ENCODE measurements at regions not wholly inside any gene's neighbourhood (a gene's known extent, or its start where the extent isn't known, plus 50 kb on each side); places are given as distances from the start of the nearest gene placed in this dataset.

- H3K4me1 ChIP-seq (ENCODE audit: insufficient read depth, low read length) = no peaks in the 10 kb centered on the region
- ChIA-PET CTCF (interaction anchor here (0.5 kb wide), 1 partner anchor 718 kb away, joined by 3 read pairs; no protein-coding TSS in a partner anchor), POLR2A (no interaction called here)
- ATAC-seq (ENCODE audit: poor library complexity) (no peak), DNase-seq (peak in 3 of 14 experiments; percentile 14 to 24 (median 22))
- Mint-ChIP-seq H3K27me3 (peaks cover 28% of the 10 kb centered on the region), H3K36me3 (ENCODE audit: low read depth) (no peaks in the 10 kb centered on the region), H3K27ac (no peak overlapping the region), H3K9me3 (no peaks in the 10 kb centered on the region), H3K4me1 (ENCODE audit: low read depth) (no peaks in the 10 kb centered on the region), H3K4me3 (no peak overlapping the region)
- H3K27ac ChIP-seq (ENCODE audit: low read depth in 1 of 2, low read length in 2 of 2) = no peak overlapping the region
- H3K9me3 ChIP-seq (ENCODE audit: control insufficient read depth in 1 of 2, insufficient read depth in 1 of 2, low read length in 2 of 2) = no peaks in the 10 kb centered on the region
- no peak overlapping the region for H3K4me3 ChIP-seq (ENCODE audit: low read length)
- intact Hi-C loops (cut with DNase I, micrococcal nuclease) = loop anchor here in 1 of 2 experiments (5.0 kb wide), 1 partner anchor 956 kb away; no protein-coding TSS in a partner anchor
- H3K27me3 ChIP-seq (ENCODE audit: control insufficient read depth in 1 of 2, insufficient read depth in 2 of 2, low read length in 2 of 2) = no peaks in the 10 kb centered on the region
- H3K36me3 ChIP-seq (ENCODE audit: insufficient read depth, low read length) = no peaks in the 10 kb centered on the region
- peak; percentile 62 for TF ChIP-seq CTCF (IDR thresholded peaks at IDR 0.05)
Observed at GRCh38 chr18:1585881-1586488, 681.3 kb downstream of the ADCYAP1 start.

GRCh38 chr18:1593091-1593490 is 688.4 kb downstream of the ADCYAP1 start:
- Mint-ChIP-seq H3K4me1 (ENCODE audit: low read depth) (no peaks in the 10 kb centered on the region), H3K36me3 (ENCODE audit: low read depth) (no peaks in the 10 kb centered on the region), H3K9me3 (no peaks in the 10 kb centered on the region), H3K27me3 (peaks cover 4% of the 10 kb centered on the region), H3K27ac (no peak overlapping the region), H3K4me3 (no peak overlapping the region)
- ChIA-PET CTCF (interaction anchor here (1.4 kb wide), 1 partner anchor 10 kb away, joined by 3 read pairs; no protein-coding TSS in a partner anchor), POLR2A (no interaction called here)
- Histone ChIP-seq H3K36me3 (ENCODE audit: insufficient read depth, low read length) (no peaks in the 10 kb centered on the region), H3K9me3 (ENCODE audit: control insufficient read depth in 1 of 2, insufficient read depth in 1 of 2, low read length in 2 of 2) (no peaks in the 10 kb centered on the region), H3K27me3 (ENCODE audit: control insufficient read depth in 1 of 2, insufficient read depth in 2 of 2, low read length in 2 of 2) (no peaks in the 10 kb centered on the region), H3K27ac (ENCODE audit: low read depth in 1 of 2, low read length in 2 of 2) (no peak overlapping the region), H3K4me1 (ENCODE audit: insufficient read depth, low read length) (no peaks in the 10 kb centered on the region), H3K4me3 (ENCODE audit: low read length) (no peak overlapping the region)
- TF ChIP-seq CTCF (IDR thresholded peaks at IDR 0.05) = no peak
- DNase-seq = no peak
- intact Hi-C loops (cut with DNase I, micrococcal nuclease) = no loop called here
- ATAC-seq (ENCODE audit: poor library complexity) = no peak

GRCh38 chr18:1595195-1595594 is 690.5 kb downstream of the ADCYAP1 start:
- TF ChIP-seq CTCF (IDR thresholded peaks at IDR 0.05) = no peak
- Histone ChIP-seq H3K9me3 (ENCODE audit: control insufficient read depth in 1 of 2, insufficient read depth in 1 of 2, low read length in 2 of 2) (no peaks in the 10 kb centered on the region), H3K27me3 (ENCODE audit: control insufficient read depth in 1 of 2, insufficient read depth in 2 of 2, low read length in 2 of 2) (no peaks in the 10 kb centered on the region), H3K27ac (ENCODE audit: low read depth in 1 of 2, low read length in 2 of 2) (no peak overlapping the region), H3K4me3 (ENCODE audit: low read length) (no peak overlapping the region), H3K36me3 (ENCODE audit: insufficient read depth, low read length) (no peaks in the 10 kb centered on the region), H3K4me1 (ENCODE audit: insufficient read depth, low read length) (no peaks in the 10 kb centered on the region)
- Mint-ChIP-seq H3K27ac (no peak overlapping the region), H3K27me3 (peaks cover 4% of the 10 kb centered on the region), H3K36me3 (ENCODE audit: low read depth) (no peaks in the 10 kb centered on the region), H3K4me1 (ENCODE audit: low read depth) (no peaks in the 10 kb centered on the region), H3K9me3 (no peaks in the 10 kb centered on the region), H3K4me3 (no peak overlapping the region)
- POLR2A ChIA-PET = no interaction called here
- intact Hi-C loops (cut with DNase I, micrococcal nuclease) = no loop called here
- ATAC-seq (ENCODE audit: poor library complexity) = no peak
- CTCF ChIA-PET = no interaction called here
- no peak for DNase-seq
